Mucosa of descending colon (tissue), 3 donors: ENCODE measurements at regions not wholly inside any gene's neighbourhood (a gene's known extent, or its start where the extent isn't known, plus 50 kb on each side); places are given as distances from the start of the nearest gene placed in this dataset.
"Not testable (repeated sequence)": the region's sequence is repeated elsewhere in the genome, so short reads cannot be mapped to it uniquely, and the experiment has no call there.

Experiments
- ATAC-seq: fragments of 200-7000 bp; cut with Tn5 transposase; one replicate; pipeline ENCODE4 v1.9.1; 2020; ENCODE audit warnings: mild to moderate bottlenecking, moderate library complexity
- DNase-seq, 3 donors: peaks; one replicate each; pipeline ENCODE4 v3.0.0-alpha.2; 2020
- H3K36me3 ChIP-seq: fragments of 200-600 bp; one replicate; pipeline ENCODE4 v1.8.0; 2021; ENCODE audit warnings: low read depth, mild to moderate bottlenecking
- H3K4me1 ChIP-seq: fragments of 200-600 bp; one replicate; pipeline ENCODE4 v1.8.0; 2021; ENCODE audit warnings: low read depth, mild to moderate bottlenecking
- H3K4me3 ChIP-seq: fragments of 200-600 bp; one replicate; pipeline ENCODE4 v1.8.0; 2021; ENCODE audit warnings: mild to moderate bottlenecking
- H3K9me3 ChIP-seq: fragments of 200-600 bp; one replicate; pipeline ENCODE4 v1.8.0; 2021; ENCODE audit warnings: mild to moderate bottlenecking
- intact Hi-C, 2 donors: fragments of 100-400 bp; cut with DNase I in 1 of 2; cut with micrococcal nuclease in 1 of 2; formaldehyde crosslinking; loops; one replicate each; pipeline versions ENCODE4 v1.11.0 to v1.11.1; 2022; cut with DNase I, micrococcal nuclease
- TF ChIP-seq, protein P1 (sequence below): fragments of 200-600 bp; IDR thresholded peaks from one replicate; pipeline ENCODE4 v1.8.0; 2022; ENCODE audit warnings: antibody characterized with exemption, mild to moderate bottlenecking
- donor health status: DM: no; HTN: no; CAD: no; lungs with moderate emphysema.
- donor health status: DM: no; HTN: no; CAD: no.
- donor health status: DM: no; HTN: yes; CAD: no.

DNA sequence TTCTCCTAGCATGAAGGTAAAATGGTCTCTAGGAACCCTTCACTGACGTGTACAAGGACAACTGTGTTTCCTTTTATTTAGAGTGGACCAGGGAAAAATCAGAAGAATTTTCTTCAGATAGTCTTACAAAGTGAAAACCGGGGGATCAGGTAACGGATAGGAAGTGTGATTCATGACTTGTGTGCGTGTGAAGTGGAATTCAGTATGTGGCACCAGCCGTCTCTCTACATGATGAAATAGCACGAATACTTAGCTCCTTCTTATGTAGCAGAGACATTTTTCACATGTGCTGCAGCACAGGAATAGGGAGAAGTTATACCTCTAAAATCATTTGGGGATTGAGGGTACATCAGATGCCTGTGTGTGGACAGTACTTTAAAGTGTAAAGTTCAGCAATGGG is 159.2 kb downstream of the MEX3B start:
- H3K36me3 ChIP-seq, result no peaks in the 10 kb centered on the region
- H3K9me3 ChIP-seq, result no peaks in the 10 kb centered on the region
- H3K4me3 ChIP-seq, result no peak overlapping the region
- no peaks in the 10 kb centered on the region for H3K4me1 ChIP-seq
- DNase-seq (no peak), ATAC-seq (no peak)
- TF ChIP-seq, protein P1, sequence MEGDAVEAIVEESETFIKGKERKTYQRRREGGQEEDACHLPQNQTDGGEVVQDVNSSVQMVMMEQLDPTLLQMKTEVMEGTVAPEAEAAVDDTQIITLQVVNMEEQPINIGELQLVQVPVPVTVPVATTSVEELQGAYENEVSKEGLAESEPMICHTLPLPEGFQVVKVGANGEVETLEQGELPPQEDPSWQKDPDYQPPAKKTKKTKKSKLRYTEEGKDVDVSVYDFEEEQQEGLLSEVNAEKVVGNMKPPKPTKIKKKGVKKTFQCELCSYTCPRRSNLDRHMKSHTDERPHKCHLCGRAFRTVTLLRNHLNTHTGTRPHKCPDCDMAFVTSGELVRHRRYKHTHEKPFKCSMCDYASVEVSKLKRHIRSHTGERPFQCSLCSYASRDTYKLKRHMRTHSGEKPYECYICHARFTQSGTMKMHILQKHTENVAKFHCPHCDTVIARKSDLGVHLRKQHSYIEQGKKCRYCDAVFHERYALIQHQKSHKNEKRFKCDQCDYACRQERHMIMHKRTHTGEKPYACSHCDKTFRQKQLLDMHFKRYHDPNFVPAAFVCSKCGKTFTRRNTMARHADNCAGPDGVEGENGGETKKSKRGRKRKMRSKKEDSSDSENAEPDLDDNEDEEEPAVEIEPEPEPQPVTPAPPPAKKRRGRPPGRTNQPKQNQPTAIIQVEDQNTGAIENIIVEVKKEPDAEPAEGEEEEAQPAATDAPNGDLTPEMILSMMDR, result no peak
- intact Hi-C loops, result no loop called here

DNA sequence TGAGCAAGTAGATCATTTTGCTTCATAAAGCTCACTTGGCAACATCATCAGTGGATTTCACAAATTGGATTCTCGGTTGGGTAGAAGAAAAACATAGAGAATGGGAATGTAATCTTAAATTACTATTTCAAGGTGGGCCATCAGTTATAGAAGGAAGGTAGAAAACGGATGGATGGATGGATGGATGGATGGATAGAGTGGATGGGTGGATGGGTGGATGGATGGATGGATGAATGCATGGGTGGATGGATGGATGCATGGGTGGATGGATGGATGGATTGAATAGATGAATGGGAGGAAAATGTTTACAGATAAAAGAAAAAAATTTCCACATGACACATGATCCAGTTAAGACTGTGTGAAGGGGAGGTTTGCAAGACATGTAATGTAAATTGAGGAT is 159.7 kb downstream of the MEX3B start:
- no peaks in the 10 kb centered on the region for H3K4me1 ChIP-seq
- no peaks in the 10 kb centered on the region for H3K36me3 ChIP-seq
- H3K9me3 ChIP-seq, result no peaks in the 10 kb centered on the region
- intact Hi-C loops, result no loop called here
- TF ChIP-seq, protein P1, result no peak
- H3K4me3 ChIP-seq, result no peak overlapping the region
- DNase-seq (no peak), ATAC-seq (no peak)

DNA sequence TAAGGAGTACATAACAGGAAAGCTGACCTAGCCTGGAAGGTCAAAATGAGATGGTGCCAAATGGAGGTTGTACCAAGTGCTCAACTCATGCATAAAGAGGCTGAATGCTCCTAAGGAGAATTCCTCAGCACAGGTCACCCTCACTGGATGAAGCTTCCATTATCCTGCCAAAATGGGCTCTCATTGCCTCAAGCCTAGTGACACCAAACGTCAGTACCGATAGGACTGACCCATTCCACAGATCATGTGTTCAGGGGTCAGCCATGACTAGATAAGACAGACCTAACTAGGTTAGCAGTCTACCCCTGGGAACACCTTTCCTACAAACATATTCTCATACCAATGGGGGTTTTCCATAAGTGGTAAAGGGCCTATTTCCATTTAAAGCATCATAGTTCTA is 160.7 kb downstream of the MEX3B start:
- no peaks in the 10 kb centered on the region for H3K4me1 ChIP-seq
- TF ChIP-seq, protein P1, result no peak
- no peaks in the 10 kb centered on the region for H3K36me3 ChIP-seq
- ATAC-seq (no peak), DNase-seq (no peak)
- no peaks in the 10 kb centered on the region for H3K9me3 ChIP-seq
- no peak overlapping the region for H3K4me3 ChIP-seq
- intact Hi-C loops, result no loop called here

DNA sequence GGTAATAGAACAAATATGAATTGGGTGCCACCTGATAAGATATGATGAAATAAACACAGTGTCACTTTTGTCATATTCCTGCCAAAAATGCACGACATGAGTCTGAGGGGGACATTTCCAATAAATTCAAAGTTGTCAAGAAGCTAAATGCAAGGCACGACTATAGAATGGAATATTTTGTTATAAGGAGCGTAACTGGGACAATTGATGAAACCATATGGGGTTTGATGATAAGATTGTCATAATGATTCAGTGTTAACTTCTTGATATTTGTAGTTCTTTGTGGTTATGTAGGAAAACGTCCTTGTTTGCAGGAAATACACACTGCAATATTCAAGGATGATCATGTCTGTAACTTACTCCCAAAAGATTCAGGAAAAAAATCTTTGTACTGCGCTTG is 163.3 kb downstream of the MEX3B start:
- Histone ChIP-seq H3K9me3 (no peaks in the 10 kb centered on the region), H3K36me3 (no peaks in the 10 kb centered on the region), H3K4me3 (no peak overlapping the region), H3K4me1 (no peaks in the 10 kb centered on the region)
- TF ChIP-seq, protein P1, result no peak
- intact Hi-C loops, result no loop called here
- DNase-seq (no peak), ATAC-seq (no peak)

DNA sequence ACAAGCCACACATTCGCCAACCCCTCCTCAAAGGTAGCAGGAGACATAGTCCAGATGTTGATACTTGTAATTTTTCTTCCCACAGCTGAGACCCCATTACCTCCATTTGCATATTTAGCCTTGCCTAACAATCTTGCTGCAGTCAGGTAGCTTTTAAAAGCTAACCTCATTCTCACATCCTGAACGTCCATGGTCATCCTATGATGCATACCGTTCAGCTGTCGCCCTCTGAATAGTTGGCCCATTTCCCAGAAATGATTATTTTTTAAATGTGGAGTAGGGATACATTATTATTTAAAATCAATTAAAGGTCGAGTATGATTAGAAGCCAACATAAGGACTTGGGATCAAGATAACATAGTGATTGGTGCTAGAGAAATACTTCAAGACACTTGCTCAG is 165.0 kb downstream of the MEX3B start:
- intact Hi-C loops, result no loop called here
- no peak for ATAC-seq
- no peaks in the 10 kb centered on the region for H3K9me3 ChIP-seq
- DNase-seq, result no peak
- H3K4me1 ChIP-seq, result no peaks in the 10 kb centered on the region
- TF ChIP-seq, protein P1, result no peak
- no peaks in the 10 kb centered on the region for H3K36me3 ChIP-seq
- H3K4me3 ChIP-seq, result no peak overlapping the region

DNA sequence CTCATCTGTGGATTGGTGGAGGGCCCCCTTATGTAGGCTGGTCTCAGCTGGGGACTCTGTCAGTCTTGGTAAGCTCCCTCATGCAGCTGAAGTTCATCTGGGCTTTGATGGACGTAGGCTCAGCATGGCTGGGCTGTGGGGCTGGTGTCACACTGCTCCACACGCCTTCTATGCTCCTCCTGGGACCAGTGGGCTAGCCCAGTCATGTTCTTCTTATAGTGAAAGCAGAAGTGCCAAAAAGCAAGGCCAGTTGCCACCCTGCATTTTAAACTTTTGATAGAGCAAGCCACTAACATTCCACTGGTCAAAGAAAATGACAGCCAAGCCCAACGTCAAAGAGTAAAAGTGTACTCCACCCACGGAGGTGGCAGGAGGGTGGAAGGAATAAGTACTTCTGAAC is 165.5 kb downstream of the MEX3B start:
- Histone ChIP-seq H3K4me3 (no peak overlapping the region), H3K4me1 (no peaks in the 10 kb centered on the region), H3K36me3 (no peaks in the 10 kb centered on the region), H3K9me3 (no peaks in the 10 kb centered on the region)
- intact Hi-C loops, result no loop called here
- TF ChIP-seq, protein P1, result no peak
- ATAC-seq, result no peak
- DNase-seq, result no peak

DNA sequence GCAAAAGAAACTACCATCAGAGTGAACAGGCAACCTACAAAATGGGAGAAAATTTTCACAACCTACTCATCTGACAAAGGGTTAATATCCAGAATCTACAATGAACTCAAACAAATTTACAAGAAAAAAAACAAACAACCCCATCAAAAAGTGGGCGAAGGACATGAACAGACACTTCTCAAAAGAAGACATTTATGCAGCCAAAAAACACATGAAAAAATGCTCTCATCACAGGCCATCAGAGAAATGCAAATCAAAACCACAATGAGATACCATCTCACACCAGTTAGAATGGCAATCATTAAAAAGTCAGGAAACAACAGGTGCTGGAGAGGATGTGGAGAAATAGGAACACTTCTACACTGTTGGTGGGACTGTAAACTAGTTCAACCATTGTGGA is 170.1 kb downstream of the MEX3B start:
- H3K9me3 ChIP-seq, intact Hi-C loops, H3K4me3 ChIP-seq, ATAC-seq, H3K36me3 ChIP-seq, DNase-seq, H3K4me1 ChIP-seq: not testable (repeated sequence)

DNA sequence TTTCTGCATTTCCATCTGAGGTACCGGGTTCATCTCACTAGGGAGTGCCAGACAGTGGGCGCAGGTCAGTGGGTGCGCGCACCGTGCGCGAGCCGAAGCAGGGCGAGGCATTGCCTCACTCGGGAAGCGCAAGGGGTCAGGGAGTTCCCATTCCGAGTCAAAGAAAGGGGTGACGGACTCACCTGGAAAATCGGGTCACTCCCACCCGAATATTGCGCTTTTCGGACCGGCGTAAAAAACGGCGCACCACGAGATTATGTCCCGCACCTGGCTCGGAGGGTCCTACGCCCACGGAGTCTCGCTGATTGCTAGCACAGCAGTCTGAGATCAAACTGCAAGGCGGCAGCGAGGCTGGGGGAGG is 175.1 kb downstream of the MEX3B start:
- intact Hi-C loops, H3K4me1 ChIP-seq, H3K36me3 ChIP-seq, H3K4me3 ChIP-seq, DNase-seq, H3K9me3 ChIP-seq, ATAC-seq: not testable (repeated sequence)

DNA sequence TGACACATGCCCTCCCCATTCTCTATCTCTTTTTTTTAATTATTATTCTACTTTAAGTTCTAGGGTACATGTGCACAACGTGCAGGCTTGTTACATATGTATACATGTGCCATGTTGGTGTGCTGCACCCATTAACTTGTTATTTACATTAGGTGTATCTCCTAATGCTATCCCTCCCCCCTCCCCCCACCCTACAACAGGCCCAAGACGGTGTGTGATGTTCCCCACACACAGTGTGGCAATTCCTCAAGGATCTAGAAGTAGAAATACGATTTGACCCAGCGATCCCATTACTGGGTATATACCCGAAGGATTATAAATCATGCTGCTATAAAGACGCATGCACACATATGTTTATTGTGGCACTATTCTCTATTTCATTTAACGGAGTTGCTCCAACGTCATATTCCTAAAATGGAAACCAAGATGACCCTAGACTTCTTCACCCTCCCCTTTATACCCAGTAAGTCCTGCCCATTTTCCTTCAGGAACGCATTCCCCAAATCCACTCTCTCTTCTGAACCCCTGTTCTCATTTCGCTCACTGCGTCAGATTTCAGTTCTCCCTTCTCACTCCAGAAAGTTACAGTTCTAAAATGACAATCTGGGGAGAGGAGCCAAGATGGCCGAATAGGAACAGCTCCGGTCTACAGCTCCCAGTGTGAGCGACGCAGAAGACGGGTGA is 175.6 kb downstream of the MEX3B start:
- intact Hi-C loops, ATAC-seq, DNase-seq: not testable (repeated sequence)

More for the DNA sequence above, 175.6 kb downstream of the MEX3B start:
- not testable (repeated sequence) for H3K4me1 ChIP-seq, H3K9me3 ChIP-seq, H3K36me3 ChIP-seq, H3K4me3 ChIP-seq
